B cell (primary cell): ENCODE measurements at regions not wholly inside any gene's neighbourhood (a gene's known extent, or its start where the extent isn't known, plus 50 kb on each side); places are given as distances from the start of the nearest gene placed in this dataset.

ENCODE experiments used
- ATAC-seq: fragments of 200-7000 bp; cut with Tn5 transposase; one replicate; pipeline ENCODE4 v1.10.0; 2021; ENCODE audit warnings: low read depth, mild to moderate bottlenecking, moderate number of reproducible peaks, moderate library complexity
- CTCF ChIA-PET: fragments of 350-600 bp; sonication (Branson Sonifier 250); formaldehyde crosslinking; loops from one replicate; lab custom pipeline; 2021; ENCODE audit warnings: antibody characterized with exemption, inconsistent platforms; lab: Charles Lee
- POLR2A ChIA-PET: fragments of 350-600 bp; sonication (Branson Sonifier 250); formaldehyde crosslinking; loops from one replicate; lab custom pipeline; 2021; ENCODE audit warnings: antibody characterized with exemption; lab: Charles Lee
- DNase-seq: peaks from one replicate; pipeline ENCODE4 v3.0.0; 2013
- H2AFZ ChIP-seq: 2 replicates; pipeline ENCODE4 v1.6.1; 2012; ENCODE audit warnings: mild to moderate bottlenecking, low read depth, low read length; ENCODE audit not compliant: insufficient read depth, poor library complexity, severe bottlenecking
- H3K27ac ChIP-seq, 2 donors: 1 replicate in 1 of 2; 2 replicates in 1 of 2; pipeline ENCODE4 v1.5.1; 2012 to 2013; ENCODE audit warnings: low read length in 2 of 2, mild to moderate bottlenecking in 2 of 2, moderate library complexity in 1 of 2
- H3K27me3 ChIP-seq, 4 experiments: fragments of 200-600 bp in 1 of 4; sonication (generic) in 1 of 4; replicated peaks in 1 of 4; 1 replicate in 2 of 4; 2 replicates in 2 of 4; pipeline versions ENCODE4 v1.6.1 to v1.7.0; 2013 to 2016; ENCODE audit warnings: low read length in 3 of 4, mild to moderate bottlenecking in 2 of 4, mixed read lengths in 1 of 4, moderate library complexity in 1 of 4; ENCODE audit not compliant: insufficient read depth in 4 of 4, control insufficient read depth in 3 of 4; ENCODE audit errors: control extremely low read depth in 1 of 4
- H3K36me3 ChIP-seq, 2 experiments: replicated peaks in 1 of 2; 1 replicate in 1 of 2; 2 replicates in 1 of 2; pipeline versions ENCODE4 v1.6.1 to v1.7.1; 2013; ENCODE audit warnings: low read length in 1 of 2; ENCODE audit not compliant: insufficient read depth in 2 of 2, control insufficient read depth in 1 of 2; ENCODE audit errors: control extremely low read depth in 1 of 2, extremely low read depth in 1 of 2
- H3K4me1 ChIP-seq, 2 donors: fragments of 200-600 bp in 1 of 2; sonication (generic) in 1 of 2; 1 replicate in 1 of 2; 2 replicates in 1 of 2; pipeline versions ENCODE4 v1.5.1 to v1.6.1; 2013 to 2017; ENCODE audit warnings: low read length in 2 of 2; ENCODE audit not compliant: control insufficient read depth in 2 of 2, insufficient read depth in 2 of 2
- H3K4me2 ChIP-seq: replicated peaks from 2 replicates; pipeline ENCODE3; 2012; ENCODE audit warnings: mild to moderate bottlenecking, low read depth, low read length; ENCODE audit not compliant: poor library complexity, severe bottlenecking
- H3K4me3 ChIP-seq, 5 experiments: fragments of 200-600 bp in 1 of 5; sonication (generic) in 1 of 5; 1 replicate in 3 of 5; 2 replicates in 2 of 5; pipeline versions ENCODE4 v1.5.1 to v1.7.0; 2011 to 2016; ENCODE audit warnings: low read length in 4 of 5, mild to moderate bottlenecking in 4 of 5, low read depth in 2 of 5, control low read depth in 1 of 5, moderate library complexity in 1 of 5; ENCODE audit not compliant: insufficient read depth in 1 of 5; ENCODE audit errors: control extremely low read depth in 1 of 5, extremely low read depth in 1 of 5
- H3K79me2 ChIP-seq: fragments of 200-600 bp; sonication (generic); one replicate; pipeline ENCODE4 v1.6.0; 2016; ENCODE audit warnings: low read length; ENCODE audit not compliant: control insufficient read depth, insufficient read depth
- H3K9ac ChIP-seq: fragments of 200-600 bp; sonication (generic); 2 replicates; pipeline ENCODE4 v1.6.1; 2017; ENCODE audit warnings: mild to moderate bottlenecking, low read length, moderate library complexity
- H3K9me3 ChIP-seq, 3 donors: one replicate each; pipeline versions ENCODE4 v1.6.1 to v1.7.1; 2013; ENCODE audit warnings: low read length in 2 of 3; ENCODE audit not compliant: control insufficient read depth in 2 of 3, insufficient read depth in 1 of 3; ENCODE audit errors: control extremely low read depth in 1 of 3
- H4K20me1 ChIP-seq: 2 replicates; pipeline ENCODE4 v1.6.0; 2012; ENCODE audit warnings: mild to moderate bottlenecking, low read length; ENCODE audit not compliant: insufficient read depth, control insufficient read depth, poor library complexity, severe bottlenecking
- H3K27ac Mint-ChIP-seq: one replicate; pipeline ENCODE4 v1.8.0; 2021; ENCODE audit warnings: mixed read lengths
- H3K27me3 Mint-ChIP-seq: one replicate; pipeline ENCODE4 v1.8.0; 2021; ENCODE audit warnings: mixed read lengths
- H3K4me1 Mint-ChIP-seq: one replicate; pipeline ENCODE4 v1.8.0; 2021; ENCODE audit warnings: mixed read lengths
- H3K4me3 Mint-ChIP-seq: one replicate; pipeline ENCODE4 v1.8.0; 2021; ENCODE audit warnings: mixed read lengths
- H3K9me3 Mint-ChIP-seq: one replicate; pipeline ENCODE4 v1.8.0; 2022; ENCODE audit warnings: mixed read lengths; ENCODE audit not compliant: insufficient read depth
- EZH2 ChIP-seq: IDR thresholded peaks from 2 replicates; pipeline ENCODE4 v1.6.1; 2012; ENCODE audit warnings: borderline replicate concordance, low read depth, mild to moderate bottlenecking, moderate library complexity, low read length; ENCODE audit not compliant: insufficient read depth, poor library complexity, severe bottlenecking
- WGBS: methylation state at CpG from one replicate; pipeline ENCODE4 v1.1.5; 2013; ENCODE audit warnings: missing lambda C conversion rate; ENCODE audit not compliant: insufficient coverage; 5-methylcytosine and 5-hydroxymethylcytosine counted together
- intact Hi-C: fragments of 100-400 bp; cut with micrococcal nuclease; formaldehyde crosslinking; loops from one replicate; pipeline ENCODE4 v1.10.0; 2022
- TF ChIP-seq, protein P1 (sequence below): fragments of 200-600 bp; IDR thresholded peaks from one replicate; pipeline ENCODE4 v1.8.0; 2022; ENCODE audit warnings: antibody characterized with exemption, mild to moderate bottlenecking

GRCh38 chr4:174100910-174101309, 182.6 kb downstream of the FBXO8 start:
- WGBS: no CpG with 5 or more reads among the region's 2 CpGs
- no peak for DNase-seq
- Histone ChIP-seq H3K27ac (no peak overlapping the region), H4K20me1 (no peaks in the 10 kb centered on the region), H3K4me3 (no peak overlapping the region), H3K4me2 (no peak overlapping the region), H3K36me3 (no peaks in the 10 kb centered on the region), H3K9me3 (peaks cover 0 to 4% (median 0%) of the 10 kb centered on the region in 3 donors), H2AFZ (no peak overlapping the region), H3K27me3 (no peaks in the 10 kb centered on the region), H3K9ac (no peak overlapping the region), H3K4me1 (no peaks in the 10 kb centered on the region), H3K79me2 (no peaks in the 10 kb centered on the region)
- POLR2A ChIA-PET: no interaction called here
- Mint-ChIP-seq H3K9me3 (no peaks in the 10 kb centered on the region), H3K4me3 (no peak overlapping the region), H3K27me3 (no peaks in the 10 kb centered on the region), H3K4me1 (no peaks in the 10 kb centered on the region), H3K27ac (no peak overlapping the region)
- TF ChIP-seq EZH2: no peak
- TF ChIP-seq, protein P1, sequence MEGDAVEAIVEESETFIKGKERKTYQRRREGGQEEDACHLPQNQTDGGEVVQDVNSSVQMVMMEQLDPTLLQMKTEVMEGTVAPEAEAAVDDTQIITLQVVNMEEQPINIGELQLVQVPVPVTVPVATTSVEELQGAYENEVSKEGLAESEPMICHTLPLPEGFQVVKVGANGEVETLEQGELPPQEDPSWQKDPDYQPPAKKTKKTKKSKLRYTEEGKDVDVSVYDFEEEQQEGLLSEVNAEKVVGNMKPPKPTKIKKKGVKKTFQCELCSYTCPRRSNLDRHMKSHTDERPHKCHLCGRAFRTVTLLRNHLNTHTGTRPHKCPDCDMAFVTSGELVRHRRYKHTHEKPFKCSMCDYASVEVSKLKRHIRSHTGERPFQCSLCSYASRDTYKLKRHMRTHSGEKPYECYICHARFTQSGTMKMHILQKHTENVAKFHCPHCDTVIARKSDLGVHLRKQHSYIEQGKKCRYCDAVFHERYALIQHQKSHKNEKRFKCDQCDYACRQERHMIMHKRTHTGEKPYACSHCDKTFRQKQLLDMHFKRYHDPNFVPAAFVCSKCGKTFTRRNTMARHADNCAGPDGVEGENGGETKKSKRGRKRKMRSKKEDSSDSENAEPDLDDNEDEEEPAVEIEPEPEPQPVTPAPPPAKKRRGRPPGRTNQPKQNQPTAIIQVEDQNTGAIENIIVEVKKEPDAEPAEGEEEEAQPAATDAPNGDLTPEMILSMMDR: no peak
- ATAC-seq: no peak
- CTCF ChIA-PET: no interaction called here
- intact Hi-C loops: no loop called here

DNA sequence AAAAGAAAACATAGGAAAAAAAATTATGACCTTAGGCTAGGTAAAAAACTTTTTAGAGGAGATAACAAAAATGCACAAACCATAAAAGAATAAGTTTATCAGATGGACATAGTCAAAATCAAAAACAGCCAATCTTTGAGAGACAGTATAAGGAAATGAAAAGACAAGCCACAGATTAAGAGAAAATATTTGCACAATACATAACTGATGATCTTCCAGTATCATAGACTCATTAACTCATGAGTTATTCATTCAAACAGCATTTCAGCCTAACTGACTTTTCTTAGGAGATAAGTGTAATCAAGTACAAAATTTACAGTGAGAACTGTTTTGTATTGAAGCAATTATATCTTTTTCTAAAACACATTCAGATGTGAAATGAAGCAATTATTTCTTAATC, 183.8 kb downstream of the FBXO8 start:
- POLR2A ChIA-PET: no interaction called here

More for the DNA sequence above, 183.8 kb downstream of the FBXO8 start:
- Mint-ChIP-seq H3K4me3 (no peak overlapping the region), H3K9me3 (no peaks in the 10 kb centered on the region), H3K4me1 (no peaks in the 10 kb centered on the region), H3K27ac (no peak overlapping the region), H3K27me3 (no peaks in the 10 kb centered on the region)
- CTCF ChIA-PET: no interaction called here
- TF ChIP-seq EZH2: no peak
- TF ChIP-seq, protein P1: no peak
- no peaks in the 10 kb centered on the region for H3K27me3 ChIP-seq
- no peaks in the 10 kb centered on the region for H3K4me1 ChIP-seq
- no peaks in the 10 kb centered on the region for H4K20me1 ChIP-seq
- peaks cover 0 to 4% (median 0%) of the 10 kb centered on the region in 3 donors for H3K9me3 ChIP-seq
- no peak overlapping the region for H3K27ac ChIP-seq
- H3K4me3 ChIP-seq: no peak overlapping the region
- no peak overlapping the region for H3K4me2 ChIP-seq
- intact Hi-C loops: no loop called here
- no peaks in the 10 kb centered on the region for H3K36me3 ChIP-seq
- H2AFZ ChIP-seq: no peak overlapping the region
- H3K79me2 ChIP-seq: no peaks in the 10 kb centered on the region
- no peak overlapping the region for H3K9ac ChIP-seq
- DNase-seq: no peak
- no peak for ATAC-seq
